Lower lobe of right lung (tissue), 2 donors: ENCODE measurements at regions not wholly inside any gene's neighbourhood (a gene's known extent, or its start where the extent isn't known, plus 50 kb on each side); places are given as distances from the start of the nearest gene placed in this dataset.

Experiments
- ATAC-seq, 2 donors: fragments of 200-7000 bp; cut with Tn5 transposase; one replicate each; pipeline ENCODE4 v1.9.1; 2020 to 2022; ENCODE audit warnings: mild to moderate bottlenecking in 2 of 2, moderate library complexity in 2 of 2
- DNase-seq: peaks from one replicate; pipeline ENCODE4 v3.0.0-alpha.2; 2020
- H3K27ac ChIP-seq: fragments of 200-600 bp; one replicate; pipeline ENCODE4 v1.8.0; 2022
- H3K27me3 ChIP-seq: fragments of 200-600 bp; one replicate; pipeline ENCODE4 v1.8.0; 2022; ENCODE audit warnings: low read depth
- H3K36me3 ChIP-seq: fragments of 200-600 bp; one replicate; pipeline ENCODE4 v1.8.0; 2022; ENCODE audit warnings: mild to moderate bottlenecking
- H3K4me1 ChIP-seq: fragments of 200-600 bp; one replicate; pipeline ENCODE4 v1.8.0; 2022
- H3K4me3 ChIP-seq: fragments of 200-600 bp; one replicate; pipeline ENCODE4 v1.8.0; 2022; ENCODE audit warnings: mild to moderate bottlenecking
- H3K9me3 ChIP-seq: fragments of 200-600 bp; one replicate; pipeline ENCODE4 v1.8.0; 2022
- CTCF ChIP-seq: fragments of 200-600 bp; IDR thresholded peaks from one replicate; pipeline ENCODE4 v1.8.0; 2022; ENCODE audit warnings: antibody characterized with exemption, mild to moderate bottlenecking
- intact Hi-C: fragments of 100-400 bp; cut with DNase I; formaldehyde crosslinking; loops from one replicate; pipeline ENCODE4 v1.11.0; 2022
- donor health status: DM: no; HTN: yes; CAD: no; lungs with severe emphysema.

- Histone ChIP-seq H3K27ac (no peak overlapping the region), H3K4me3 (no peak overlapping the region), H3K36me3 (no peaks in the 10 kb centered on the region), H3K9me3 (no peaks in the 10 kb centered on the region), H3K4me1 (no peaks in the 10 kb centered on the region), H3K27me3 (no peaks in the 10 kb centered on the region)
- ATAC-seq (no peak), DNase-seq (no peak)
- no peak for TF ChIP-seq CTCF
- intact Hi-C loops: no loop called here
Observed at GRCh38 chr1:221868593-221869303, 126.9 kb upstream of the DUSP10 start.

GRCh38 chr1:221867003-221867402 lies 125.1 kb upstream of the DUSP10 start:
- Histone ChIP-seq H3K9me3 (no peaks in the 10 kb centered on the region), H3K27ac (no peak overlapping the region), H3K4me3 (no peak overlapping the region), H3K4me1 (no peaks in the 10 kb centered on the region), H3K27me3 (no peaks in the 10 kb centered on the region), H3K36me3 (no peaks in the 10 kb centered on the region)
- TF ChIP-seq CTCF: no peak
- DNase-seq (no peak), ATAC-seq (no peak)
- intact Hi-C loops: no loop called here

GRCh38 chr1:221865808-221866207 lies 123.9 kb upstream of the DUSP10 start:
- intact Hi-C loops: no loop called here
- Histone ChIP-seq H3K4me3 (no peak overlapping the region), H3K27ac (no peak overlapping the region), H3K4me1 (no peaks in the 10 kb centered on the region), H3K36me3 (no peaks in the 10 kb centered on the region), H3K9me3 (no peaks in the 10 kb centered on the region), H3K27me3 (no peaks in the 10 kb centered on the region)
- DNase-seq (no peak), ATAC-seq (no peak)
- TF ChIP-seq CTCF: no peak

GRCh38 chr1:221863635-221864034 lies 121.7 kb upstream of the DUSP10 start:
- no peaks in the 10 kb centered on the region for H3K36me3 ChIP-seq
- no peak for TF ChIP-seq CTCF
- no peak overlapping the region for H3K27ac ChIP-seq
- no peak overlapping the region for H3K4me3 ChIP-seq
- intact Hi-C loops: no loop called here
- no peaks in the 10 kb centered on the region for H3K4me1 ChIP-seq
- DNase-seq (no peak), ATAC-seq (no peak)
- no peaks in the 10 kb centered on the region for H3K9me3 ChIP-seq
- no peaks in the 10 kb centered on the region for H3K27me3 ChIP-seq

GRCh38 chr1:221862971-221863370 lies 121.1 kb upstream of the DUSP10 start:
- intact Hi-C loops: no loop called here
- no peak for ATAC-seq
- TF ChIP-seq CTCF: no peak

More at GRCh38 chr1:221862971-221863370, 121.1 kb upstream of the DUSP10 start:
- no peaks in the 10 kb centered on the region for H3K9me3 ChIP-seq
- no peaks in the 10 kb centered on the region for H3K27me3 ChIP-seq
- H3K27ac ChIP-seq: no peak overlapping the region
- H3K36me3 ChIP-seq: no peaks in the 10 kb centered on the region
- no peaks in the 10 kb centered on the region for H3K4me1 ChIP-seq
- no peak overlapping the region for H3K4me3 ChIP-seq
- DNase-seq: no peak
